Endothelial cell of umbilical vein (primary cell): ENCODE measurements at regions not wholly inside any gene's neighbourhood (a gene's known extent, or its start where the extent isn't known, plus 50 kb on each side); places are given as distances from the start of the nearest gene placed in this dataset.

Experiments used
- EZH2 ChIP-seq: IDR thresholded peaks from 2 replicates; pipeline ENCODE4 v1.6.1; 2012; ENCODE audit warnings: borderline replicate concordance, low read depth, mild to moderate bottlenecking, moderate library complexity, low read length, inconsistent platforms; ENCODE audit not compliant: severe bottlenecking
- JUN ChIP-seq: IDR thresholded peaks from 2 replicates; pipeline ENCODE4 v1.6.1; 2011; ENCODE audit warnings: borderline replicate concordance, low read depth; ENCODE audit not compliant: insufficient read length, insufficient read depth
- MYC ChIP-seq: IDR thresholded peaks from one replicate; pipeline ENCODE4 v1.6.1; 2011; ENCODE audit warnings: mild to moderate bottlenecking, low read depth, low read length
- POLR2A ChIP-seq: IDR thresholded peaks from 2 replicates; pipeline ENCODE4 v1.6.1; 2012; ENCODE audit warnings: low read depth, mild to moderate bottlenecking, control low read depth, low read length
- POLR2AphosphoS5 ChIP-seq: IDR thresholded peaks from 2 replicates; pipeline ENCODE4 v1.6.1; 2012; ENCODE audit warnings: low read depth, mild to moderate bottlenecking, control low read depth, low read length, moderate library complexity; ENCODE audit not compliant: insufficient read depth
- TF ChIP-seq, protein P1 (sequence below), 2 donors: IDR thresholded peaks; 1 replicate in 1 of 2; 2 replicates in 1 of 2; pipeline ENCODE4 v1.5.1; 2011; ENCODE audit warnings: low read length in 2 of 2, mild to moderate bottlenecking in 2 of 2, moderate library complexity in 2 of 2, control low read depth in 1 of 2, inconsistent platforms in 1 of 2, low read depth in 1 of 2; ENCODE audit not compliant: insufficient read depth in 1 of 2; ENCODE audit errors: extremely low read depth in 1 of 2
- TF ChIP-seq, protein P2 (sequence below): IDR thresholded peaks from 2 replicates; pipeline ENCODE4 v1.6.1; 2011; ENCODE audit not compliant: insufficient read depth, insufficient read length

DNA sequence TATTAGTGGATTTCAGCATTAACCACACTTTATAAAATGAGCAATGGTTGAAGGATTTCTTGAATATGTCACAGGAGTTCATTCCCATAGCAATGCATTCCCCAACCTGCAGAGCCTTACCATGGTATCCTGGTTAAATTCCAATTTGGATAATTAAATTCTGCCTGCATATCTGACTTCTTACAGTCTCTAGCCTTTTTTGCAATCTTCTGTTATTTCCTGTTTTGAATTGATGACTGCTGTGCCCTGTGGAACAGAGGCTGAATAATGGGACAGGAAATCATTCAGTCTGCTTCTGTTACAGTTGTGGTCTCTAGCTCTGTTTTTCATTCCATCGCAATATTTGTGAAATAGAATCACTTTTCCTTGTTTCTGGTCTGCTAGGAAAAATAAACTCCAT lies 1823.9 kb downstream of the PLA2G4A start:
- TF ChIP-seq, protein P1, sequence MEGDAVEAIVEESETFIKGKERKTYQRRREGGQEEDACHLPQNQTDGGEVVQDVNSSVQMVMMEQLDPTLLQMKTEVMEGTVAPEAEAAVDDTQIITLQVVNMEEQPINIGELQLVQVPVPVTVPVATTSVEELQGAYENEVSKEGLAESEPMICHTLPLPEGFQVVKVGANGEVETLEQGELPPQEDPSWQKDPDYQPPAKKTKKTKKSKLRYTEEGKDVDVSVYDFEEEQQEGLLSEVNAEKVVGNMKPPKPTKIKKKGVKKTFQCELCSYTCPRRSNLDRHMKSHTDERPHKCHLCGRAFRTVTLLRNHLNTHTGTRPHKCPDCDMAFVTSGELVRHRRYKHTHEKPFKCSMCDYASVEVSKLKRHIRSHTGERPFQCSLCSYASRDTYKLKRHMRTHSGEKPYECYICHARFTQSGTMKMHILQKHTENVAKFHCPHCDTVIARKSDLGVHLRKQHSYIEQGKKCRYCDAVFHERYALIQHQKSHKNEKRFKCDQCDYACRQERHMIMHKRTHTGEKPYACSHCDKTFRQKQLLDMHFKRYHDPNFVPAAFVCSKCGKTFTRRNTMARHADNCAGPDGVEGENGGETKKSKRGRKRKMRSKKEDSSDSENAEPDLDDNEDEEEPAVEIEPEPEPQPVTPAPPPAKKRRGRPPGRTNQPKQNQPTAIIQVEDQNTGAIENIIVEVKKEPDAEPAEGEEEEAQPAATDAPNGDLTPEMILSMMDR (IDR thresholded peaks at IDR 0.05; ENCODE audit: extremely low read depth in 1 of 2, insufficient read depth in 1 of 2, low read depth in 1 of 2, low read length in 2 of 2), result no peak
- TF ChIP-seq POLR2A (no peak), MYC (no peak), JUN (peak; percentile 41), EZH2 (no peak), POLR2AphosphoS5 (peak; percentile 39)
- TF ChIP-seq, protein P2, sequence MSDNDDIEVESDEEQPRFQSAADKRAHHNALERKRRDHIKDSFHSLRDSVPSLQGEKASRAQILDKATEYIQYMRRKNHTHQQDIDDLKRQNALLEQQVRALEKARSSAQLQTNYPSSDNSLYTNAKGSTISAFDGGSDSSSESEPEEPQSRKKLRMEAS, result no peak
